SU-DHL-6 (cell line): ENCODE measurements at regions not wholly inside any gene's neighbourhood (a gene's known extent, or its start where the extent isn't known, plus 50 kb on each side); places are given as distances from the start of the nearest gene placed in this dataset.

Source experiments
- H2AFZ ChIP-seq: fragments of 200-600 bp; sonication (generic); 2 replicates; pipeline ENCODE4 v1.6.1; 2014; ENCODE audit warnings: low read depth, mild to moderate bottlenecking, moderate library complexity, mixed read lengths, antibody characterized with exemption, low read length; ENCODE audit not compliant: severe bottlenecking
- H3F3A ChIP-seq: fragments of 200-600 bp; shearing (Covaris generic); 2 replicates; pipeline ENCODE4 v1.6.0; 2016; ENCODE audit warnings: antibody characterized with exemption, mild to moderate bottlenecking; ENCODE audit not compliant: insufficient read depth
- H3K27ac ChIP-seq: fragments of 200-600 bp; sonication (generic); 2 replicates; pipeline ENCODE4 v1.5.1; 2016; ENCODE audit warnings: low read depth, mild to moderate bottlenecking, low read length, moderate library complexity, mixed read lengths
- H3K27me3 ChIP-seq: fragments of 200-600 bp; sonication (generic), shearing (Covaris generic); 2 replicates; pipeline ENCODE4 v1.6.0; 2014; ENCODE audit warnings: mild to moderate bottlenecking, low read length
- H3K36me3 ChIP-seq: fragments of 200-600 bp; sonication (generic); 2 replicates; pipeline ENCODE4 v1.6.1; 2014; ENCODE audit warnings: mild to moderate bottlenecking, low read length, mixed read lengths
- H3K4me2 ChIP-seq: fragments of 300-600, 200-600 bp; shearing (Covaris generic), sonication (generic); 2 replicates; pipeline ENCODE4 v1.6.0; 2014; ENCODE audit warnings: low read length, low read depth, mild to moderate bottlenecking; ENCODE audit not compliant: poor library complexity, severe bottlenecking
- H3K4me3 ChIP-seq: fragments of 200-600 bp; sonication (generic); 2 replicates; pipeline ENCODE4 v1.5.1; 2014; ENCODE audit warnings: antibody characterized with exemption, low read length, mild to moderate bottlenecking, mixed read lengths; ENCODE audit not compliant: insufficient read depth, poor library complexity, severe bottlenecking
- H3K79me2 ChIP-seq: fragments of 200-600 bp; sonication (generic); 2 replicates; pipeline ENCODE4 v1.6.1; 2014; ENCODE audit warnings: mild to moderate bottlenecking, low read length, moderate library complexity; ENCODE audit not compliant: insufficient read depth
- H3K9ac ChIP-seq: fragments of 200-600 bp; sonication (generic); 2 replicates; pipeline ENCODE4 v1.7.0; 2014; ENCODE audit warnings: mild to moderate bottlenecking, low read length
- H3K9me2 ChIP-seq: fragments of 200-600 bp; sonication (generic); replicated peaks from 2 replicates; pipeline ENCODE4 v1.6.1; 2014; ENCODE audit warnings: low read length; ENCODE audit not compliant: insufficient read depth
- H3K9me3 ChIP-seq: fragments of 200-600 bp; sonication (generic); 2 replicates; pipeline ENCODE4 v1.6.1; 2014; ENCODE audit warnings: low read length, mixed read lengths; ENCODE audit not compliant: insufficient read depth
- H4K20me1 ChIP-seq: fragments of 200-600 bp; sonication (generic); 2 replicates; pipeline ENCODE4 v1.6.1; 2014; ENCODE audit warnings: low read depth, mild to moderate bottlenecking, antibody characterized with exemption, low read length, moderate library complexity, mixed read lengths
- EZH2phosphoT487 ChIP-seq: fragments of 200-600 bp; sonication (generic), shearing (Covaris generic); conservative IDR thresholded peaks from 2 replicates; pipeline ENCODE4 v1.6.1; 2018; ENCODE audit warnings: mild to moderate bottlenecking, antibody characterized with exemption, low read length, moderate library complexity, mixed read lengths
- TF ChIP-seq, protein P1 (sequence below): fragments of 200-600 bp; sonication (generic); IDR thresholded peaks from one replicate; pipeline ENCODE4 v1.5.1; 2017; ENCODE audit warnings: antibody characterized with exemption, mild to moderate bottlenecking, low read length, moderate library complexity; ENCODE audit not compliant: insufficient read depth, poor library complexity, severe bottlenecking

DNA sequence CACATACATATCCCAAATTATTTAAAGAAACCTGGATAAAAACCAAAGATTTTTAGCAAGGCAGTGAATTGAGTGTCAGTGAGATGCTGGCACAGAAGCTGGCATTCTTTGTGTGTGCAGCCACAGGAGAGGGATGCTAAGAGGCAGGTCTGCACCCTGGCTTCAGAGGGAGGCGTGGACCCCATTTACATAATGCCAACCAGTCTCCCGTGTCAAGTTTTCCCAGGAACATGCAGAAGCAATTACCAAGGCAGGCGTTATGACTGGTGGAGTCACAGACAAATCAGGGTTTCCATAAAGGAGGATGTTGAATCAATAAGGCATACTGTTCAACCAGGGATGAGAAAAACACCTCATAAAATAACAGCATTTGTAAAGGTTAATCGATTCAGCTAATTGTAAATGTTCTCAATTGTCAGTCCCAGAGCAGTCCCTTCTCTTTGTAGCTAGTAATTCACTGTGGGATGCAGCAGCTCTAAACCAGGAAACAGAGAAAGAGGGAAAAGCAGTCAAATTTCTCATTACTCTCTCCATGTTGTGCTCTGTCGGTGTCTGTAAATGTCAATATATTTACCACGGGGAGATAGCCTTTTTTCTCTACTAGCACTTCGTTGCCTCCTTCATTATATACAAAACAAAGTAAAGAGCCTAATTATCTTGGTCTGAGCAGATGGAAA is 452.4 kb upstream of the GRAMD2B start:
- Histone ChIP-seq H3K4me2 (no peak overlapping the region), H3K4me3 (no peak overlapping the region), H3K9me3 (no peaks in the 10 kb centered on the region), H3F3A (no peaks in the 10 kb centered on the region), H3K36me3 (no peaks in the 10 kb centered on the region), H3K9ac (no peak overlapping the region), H2AFZ (no peak overlapping the region), H3K79me2 (no peaks in the 10 kb centered on the region), H3K27ac (no peak overlapping the region), H4K20me1 (no peaks in the 10 kb centered on the region), H3K9me2 (no peaks in the 10 kb centered on the region), H3K27me3 (no peaks in the 10 kb centered on the region)
- TF ChIP-seq, protein P1, sequence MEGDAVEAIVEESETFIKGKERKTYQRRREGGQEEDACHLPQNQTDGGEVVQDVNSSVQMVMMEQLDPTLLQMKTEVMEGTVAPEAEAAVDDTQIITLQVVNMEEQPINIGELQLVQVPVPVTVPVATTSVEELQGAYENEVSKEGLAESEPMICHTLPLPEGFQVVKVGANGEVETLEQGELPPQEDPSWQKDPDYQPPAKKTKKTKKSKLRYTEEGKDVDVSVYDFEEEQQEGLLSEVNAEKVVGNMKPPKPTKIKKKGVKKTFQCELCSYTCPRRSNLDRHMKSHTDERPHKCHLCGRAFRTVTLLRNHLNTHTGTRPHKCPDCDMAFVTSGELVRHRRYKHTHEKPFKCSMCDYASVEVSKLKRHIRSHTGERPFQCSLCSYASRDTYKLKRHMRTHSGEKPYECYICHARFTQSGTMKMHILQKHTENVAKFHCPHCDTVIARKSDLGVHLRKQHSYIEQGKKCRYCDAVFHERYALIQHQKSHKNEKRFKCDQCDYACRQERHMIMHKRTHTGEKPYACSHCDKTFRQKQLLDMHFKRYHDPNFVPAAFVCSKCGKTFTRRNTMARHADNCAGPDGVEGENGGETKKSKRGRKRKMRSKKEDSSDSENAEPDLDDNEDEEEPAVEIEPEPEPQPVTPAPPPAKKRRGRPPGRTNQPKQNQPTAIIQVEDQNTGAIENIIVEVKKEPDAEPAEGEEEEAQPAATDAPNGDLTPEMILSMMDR = no peak
- TF ChIP-seq EZH2phosphoT487 = no peak

DNA sequence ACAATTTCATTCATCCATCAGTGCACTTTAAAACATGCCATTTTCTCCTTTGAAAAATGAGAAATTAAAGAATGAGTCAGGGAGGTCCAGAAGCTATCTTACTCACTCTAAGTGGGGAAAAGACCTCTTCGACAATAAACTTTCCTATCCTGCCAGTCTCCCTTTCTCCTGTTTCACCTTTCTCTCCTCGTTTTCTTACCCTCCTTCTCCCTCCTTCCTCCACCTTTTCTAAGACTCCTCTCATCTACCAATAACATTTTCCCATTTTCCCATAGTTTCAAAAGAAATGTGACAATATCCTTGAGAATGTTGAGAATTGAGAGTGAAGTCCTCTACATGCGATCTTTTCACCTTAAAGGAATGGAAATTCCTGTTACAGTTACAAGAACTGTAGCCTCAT is 450.5 kb upstream of the GRAMD2B start:
- H3K9me2 ChIP-seq = no peaks in the 10 kb centered on the region

DNA sequence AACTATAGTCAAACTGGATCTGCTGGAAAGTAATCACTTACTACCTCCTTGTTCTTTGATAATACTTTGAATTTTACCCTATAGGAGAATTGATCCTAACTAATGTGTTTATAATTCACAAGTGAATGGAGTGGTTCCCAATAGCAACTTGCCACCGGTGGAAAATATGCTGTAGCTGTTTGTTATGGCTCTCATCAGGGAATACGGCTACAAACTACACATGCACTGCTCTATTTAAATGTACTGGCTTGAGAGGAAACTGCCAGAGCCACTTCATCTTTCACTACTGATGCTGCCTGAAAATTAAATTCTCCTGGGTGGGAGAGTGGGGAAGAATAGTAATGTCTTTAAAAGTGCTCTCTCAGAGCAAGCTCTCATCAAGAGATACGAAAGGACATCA is 448.5 kb upstream of the GRAMD2B start:
- Histone ChIP-seq H3K36me3 (no peaks in the 10 kb centered on the region), H3K4me2 (no peak overlapping the region), H2AFZ (no peak overlapping the region), H3K27ac (no peak overlapping the region), H3K9me3 (no peaks in the 10 kb centered on the region), H3K9me2 (no peaks in the 10 kb centered on the region), H4K20me1 (no peaks in the 10 kb centered on the region), H3K27me3 (no peaks in the 10 kb centered on the region), H3K4me3 (no peak overlapping the region), H3K79me2 (no peaks in the 10 kb centered on the region), H3K9ac (no peak overlapping the region), H3F3A (no peaks in the 10 kb centered on the region)
- TF ChIP-seq EZH2phosphoT487 = no peak
- TF ChIP-seq, protein P1 = no peak

More for the DNA sequence above, 450.5 kb upstream of the GRAMD2B start:
- no peak overlapping the region for H3K4me2 ChIP-seq
- H3K27me3 ChIP-seq = no peaks in the 10 kb centered on the region
- no peaks in the 10 kb centered on the region for H3F3A ChIP-seq
- H3K9ac ChIP-seq = no peak overlapping the region
- no peak overlapping the region for H2AFZ ChIP-seq
- no peaks in the 10 kb centered on the region for H3K79me2 ChIP-seq
- H3K27ac ChIP-seq = no peak overlapping the region
- H3K4me3 ChIP-seq = no peak overlapping the region
- no peaks in the 10 kb centered on the region for H3K36me3 ChIP-seq
- TF ChIP-seq, protein P1 = no peak
- TF ChIP-seq EZH2phosphoT487 = no peak
- H3K9me3 ChIP-seq = no peaks in the 10 kb centered on the region
- no peaks in the 10 kb centered on the region for H4K20me1 ChIP-seq
